Neural progenitor cell (in vitro differentiated cells): ENCODE measurements at regions not wholly inside any gene's neighbourhood (a gene's known extent, or its start where the extent isn't known, plus 50 kb on each side); places are given as distances from the start of the nearest gene placed in this dataset.

ENCODE experiments used
- DNase-seq: peaks from one replicate; pipeline ENCODE4 v3.0.0-alpha.2; 2016; ENCODE audit warnings: low spot score
- H2AFZ ChIP-seq: fragments of 200-600 bp; sonication (generic); replicated peaks from 2 replicates; pipeline ENCODE4 v1.6.1; 2016; ENCODE audit warnings: antibody characterized with exemption
- H3F3A ChIP-seq: fragments of 200-600 bp; sonication (generic); 2 replicates; pipeline ENCODE4 v1.6.1; 2016; ENCODE audit warnings: antibody characterized with exemption, low read depth
- H3K27ac ChIP-seq: fragments of 200-600 bp; sonication (generic); 2 replicates; pipeline ENCODE4 v1.5.1; 2016; ENCODE audit warnings: mild to moderate bottlenecking
- H3K27me3 ChIP-seq: fragments of 200-600 bp; sonication (generic); 2 replicates; pipeline ENCODE4 v1.6.1; 2016; ENCODE audit warnings: mild to moderate bottlenecking, moderate library complexity
- H3K36me3 ChIP-seq: fragments of 200-600 bp; sonication (generic); 2 replicates; pipeline ENCODE4 v1.5.1; 2016
- H3K4me1 ChIP-seq: fragments of 200-600 bp; sonication (generic); 2 replicates; pipeline ENCODE4 v1.6.1; 2016; ENCODE audit warnings: mixed run types
- H3K4me2 ChIP-seq: fragments of 200-600 bp; sonication (generic); 2 replicates; pipeline ENCODE4 v1.6.1; 2016
- H3K4me3 ChIP-seq: fragments of 200-600 bp; sonication (generic); 2 replicates; pipeline ENCODE4 v1.5.1; 2016
- H3K79me2 ChIP-seq: fragments of 200-600 bp; sonication (generic); 2 replicates; pipeline ENCODE4 v1.6.1; 2016; ENCODE audit warnings: low read depth
- H3K9ac ChIP-seq: fragments of 200-600 bp; sonication (generic); 2 replicates; pipeline ENCODE4 v1.6.1; 2016
- H3K9me3 ChIP-seq: fragments of 200-600 bp; sonication (generic); 2 replicates; pipeline ENCODE4 v1.5.1; 2016; ENCODE audit warnings: low read depth
- H4K20me1 ChIP-seq: fragments of 200-600 bp; sonication (generic); 2 replicates; pipeline ENCODE4 v1.6.1; 2016; ENCODE audit warnings: low read depth
- H3K27ac Mint-ChIP-seq: 3 replicates; pipeline ENCODE4 v1.8.0; 2021; ENCODE audit warnings: mixed read lengths
- H3K27me3 Mint-ChIP-seq: 2 replicates; pipeline ENCODE4 v1.8.0; 2022; ENCODE audit warnings: low read depth, mild to moderate bottlenecking, inconsistent platforms, moderate library complexity, mixed read lengths; ENCODE audit not compliant: insufficient read depth
- H3K36me3 Mint-ChIP-seq: 3 replicates; pipeline ENCODE4 v1.8.0; 2021; ENCODE audit warnings: mixed read lengths
- H3K4me1 Mint-ChIP-seq: 3 replicates; pipeline ENCODE4 v1.8.0; 2021; ENCODE audit warnings: mixed read lengths
- H3K4me3 Mint-ChIP-seq: 3 replicates; pipeline ENCODE4 v1.8.0; 2021; ENCODE audit warnings: mild to moderate bottlenecking, moderate library complexity, mixed read lengths
- H3K9me3 Mint-ChIP-seq: 3 replicates; pipeline ENCODE4 v1.8.0; 2020; ENCODE audit warnings: mixed read lengths
- CTCF ChIP-seq: fragments of 200-600 bp; sonication (generic); IDR thresholded peaks from 2 replicates; pipeline ENCODE4 v1.5.1; 2017; ENCODE audit warnings: antibody characterized with exemption, mild to moderate bottlenecking
- EZH2 ChIP-seq: fragments of 200-600 bp; sonication (generic); IDR thresholded peaks from 2 replicates; pipeline ENCODE4 v1.6.1; 2017; ENCODE audit warnings: antibody characterized with exemption, mild to moderate bottlenecking, moderate library complexity
- EZH2phosphoT487 ChIP-seq: fragments of 200-600 bp; sonication (generic); IDR thresholded peaks from 2 replicates; pipeline ENCODE4 v1.6.1; 2017; ENCODE audit warnings: antibody characterized with exemption

- Mint-ChIP-seq H3K4me3 (no peak overlapping the region), H3K27ac (no peak overlapping the region), H3K36me3 (peaks cover 2% of the 10 kb centered on the region), H3K4me1 (peaks cover 12% of the 10 kb centered on the region), H3K9me3 (peaks cover 15% of the 10 kb centered on the region), H3K27me3 (peaks cover 2% of the 10 kb centered on the region)
- Histone ChIP-seq H3K4me3 (no peak overlapping the region), H3K9ac (no peak overlapping the region), H3K4me2 (no peak overlapping the region), H2AFZ (no peak overlapping the region), H4K20me1 (no peaks in the 10 kb centered on the region), H3F3A (no peaks in the 10 kb centered on the region), H3K4me1 (peaks cover 13% of the 10 kb centered on the region), H3K9me3 (no peaks in the 10 kb centered on the region), H3K36me3 (no peaks in the 10 kb centered on the region), H3K79me2 (no peaks in the 10 kb centered on the region), H3K27ac (no peak overlapping the region), H3K27me3 (no peaks in the 10 kb centered on the region)
- TF ChIP-seq EZH2 (no peak), EZH2phosphoT487 (no peak), CTCF (no peak)
- DNase-seq: no peak
Measured at GRCh38 chr12:94071258-94071657, 77.1 kb upstream of the PLXNC1 start.

- no peaks in the 10 kb centered on the region for H3F3A ChIP-seq
- no peaks in the 10 kb centered on the region for H3K79me2 ChIP-seq
- no peak overlapping the region for H3K4me3 ChIP-seq
- H3K9me3 ChIP-seq: no peaks in the 10 kb centered on the region
- no peaks in the 10 kb centered on the region for H3K27me3 ChIP-seq
- H3K9ac ChIP-seq: no peak overlapping the region
- peaks cover 5% of the 10 kb centered on the region for H3K27me3 Mint-ChIP-seq
- H3K27ac ChIP-seq: no peak overlapping the region
- no peak for DNase-seq
- no peaks in the 10 kb centered on the region for H3K36me3 ChIP-seq
- no peak overlapping the region for H3K4me2 ChIP-seq
- peaks cover 13% of the 10 kb centered on the region for H3K4me1 ChIP-seq
- H3K27ac Mint-ChIP-seq: no peak overlapping the region
- H2AFZ ChIP-seq: no peak overlapping the region
- peaks cover 9% of the 10 kb centered on the region for H3K9me3 Mint-ChIP-seq
- H3K36me3 Mint-ChIP-seq: peaks cover under 1% of the 10 kb centered on the region
- TF ChIP-seq EZH2phosphoT487 (no peak), CTCF (no peak), EZH2 (no peak)
- peaks cover 19% of the 10 kb centered on the region for H3K4me1 Mint-ChIP-seq
- no peaks in the 10 kb centered on the region for H4K20me1 ChIP-seq
- no peak overlapping the region for H3K4me3 Mint-ChIP-seq
Measured at GRCh38 chr12:94073441-94074051, 74.8 kb upstream of the PLXNC1 start.

GRCh38 chr12:94074216-94074979, 74.0 kb upstream of the PLXNC1 start:
- Histone ChIP-seq H3K36me3 (no peaks in the 10 kb centered on the region), H3K79me2 (no peaks in the 10 kb centered on the region), H2AFZ (peak overlapping the region; percentile 38), H3K4me2 (no peak overlapping the region), H3K4me1 (peaks cover 13% of the 10 kb centered on the region), H3F3A (no peaks in the 10 kb centered on the region), H3K4me3 (no peak overlapping the region), H4K20me1 (no peaks in the 10 kb centered on the region), H3K9me3 (no peaks in the 10 kb centered on the region), H3K9ac (no peak overlapping the region), H3K27ac (no peak overlapping the region), H3K27me3 (no peaks in the 10 kb centered on the region)
- no peak overlapping the region for H3K27ac Mint-ChIP-seq
- peaks cover 5% of the 10 kb centered on the region for H3K9me3 Mint-ChIP-seq
- no peaks in the 10 kb centered on the region for H3K36me3 Mint-ChIP-seq
- DNase-seq: no peak
- H3K27me3 Mint-ChIP-seq: peaks cover 3% of the 10 kb centered on the region
- H3K4me1 Mint-ChIP-seq: peaks cover 19% of the 10 kb centered on the region
- H3K4me3 Mint-ChIP-seq: no peak overlapping the region
- TF ChIP-seq EZH2 (no peak), EZH2phosphoT487 (no peak), CTCF (no peak)
